GM18951 (cell line): ENCODE measurements at regions not wholly inside any gene's neighbourhood (a gene's known extent, or its start where the extent isn't known, plus 50 kb on each side); places are given as distances from the start of the nearest gene placed in this dataset.

ENCODE experiments used
- POLR2A ChIP-seq: IDR thresholded peaks from 4 replicates; pipeline ENCODE4 v1.6.1; 2011; ENCODE audit warnings: mild to moderate bottlenecking; ENCODE audit not compliant: insufficient read length, insufficient read depth; ENCODE audit errors: extremely low read depth
- in situ Hi-C: fragments of 300-500 bp; cut with MboI; formaldehyde crosslinking; loops from one replicate; pipeline ENCODE4 v1.12.0; 2022; ENCODE audit warnings: low sequenced_read_pairs, mixed read lengths, inconsistent platforms; ENCODE audit not compliant: unreplicated experiment

DNA sequence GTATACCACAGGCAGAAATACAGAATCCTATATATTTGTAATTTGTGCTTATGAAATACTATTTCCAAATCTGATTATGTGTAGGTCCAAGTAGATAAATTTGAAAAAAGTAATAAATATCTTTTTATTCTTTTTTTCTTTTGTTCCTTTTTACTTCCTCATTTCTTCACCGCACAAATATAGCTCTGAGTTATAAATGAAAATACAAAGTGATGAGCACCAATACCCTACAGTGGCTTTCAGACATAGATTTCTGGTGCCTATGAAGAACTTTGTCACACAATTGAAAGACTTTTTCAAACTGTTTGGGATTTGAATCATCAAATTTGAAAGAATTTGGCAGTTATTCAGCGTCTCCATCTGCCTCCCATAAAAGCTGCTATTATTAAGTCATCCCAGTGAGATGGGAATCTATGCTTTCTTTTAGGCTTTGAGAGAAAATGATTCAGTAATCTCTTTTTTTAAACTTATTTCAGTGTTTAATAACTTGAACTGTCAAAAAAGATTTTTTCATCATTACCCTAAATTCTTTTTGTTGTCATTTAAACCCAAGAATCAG lies 363.6 kb upstream of the GOLIM4 start:
- TF ChIP-seq POLR2A = no peak
- in situ Hi-C loops = loop anchor here (25.0 kb wide), 1 partner anchor 247 kb away; no protein-coding TSS in a partner anchor

DNA sequence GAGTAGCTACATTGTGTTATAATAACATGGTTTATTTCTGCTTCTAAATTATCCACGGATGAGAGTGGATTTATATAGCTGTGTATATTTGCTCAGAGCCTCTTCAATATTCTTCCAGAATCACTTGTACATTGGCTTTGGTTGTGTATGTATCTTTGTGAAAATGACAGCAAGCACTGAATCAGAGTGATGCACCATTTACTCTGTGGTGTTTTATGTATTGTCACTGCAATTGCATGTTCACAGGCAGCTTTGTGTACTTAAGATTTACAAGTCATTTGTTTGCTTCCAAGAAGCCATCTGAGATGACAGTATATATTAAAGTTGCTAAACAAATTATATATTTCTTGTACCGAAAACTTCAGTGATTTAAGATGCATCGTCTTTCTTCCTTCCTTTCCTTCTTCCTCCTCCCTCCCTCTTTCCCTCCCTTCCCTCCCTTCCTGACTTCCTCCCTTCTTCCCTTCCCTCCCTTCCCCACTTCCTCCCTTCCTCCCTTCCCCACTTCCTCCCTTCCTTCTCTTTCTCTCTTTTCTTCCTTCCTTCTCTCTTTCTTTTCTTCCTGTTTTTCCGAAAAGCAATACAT lies 362.3 kb upstream of the GOLIM4 start:
- TF ChIP-seq POLR2A = no peak
- in situ Hi-C loops = loop anchor here (25.0 kb wide), 1 partner anchor 246 kb away; no protein-coding TSS in a partner anchor

DNA sequence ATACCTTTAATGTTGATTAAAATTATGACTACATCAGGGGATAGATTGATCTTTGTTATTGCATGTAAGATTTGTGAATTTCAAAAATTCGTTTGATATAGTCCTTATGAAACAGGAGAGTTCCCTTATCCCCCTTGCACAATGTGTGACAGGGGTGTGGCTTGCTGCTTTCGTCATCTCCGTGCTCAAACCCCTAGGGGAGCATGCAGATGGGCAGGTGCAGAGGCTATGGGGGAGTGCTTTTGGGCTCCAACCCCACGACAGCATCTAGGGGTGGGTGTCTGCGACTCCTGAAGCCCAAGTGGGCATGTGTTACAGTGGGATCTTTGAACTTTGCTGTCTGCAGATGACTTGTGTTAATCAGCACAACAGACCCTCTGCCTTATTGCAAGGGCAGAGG lies 360.1 kb upstream of the GOLIM4 start:
- in situ Hi-C loops = loop anchor here (25.0 kb wide), 1 partner anchor 244 kb away; no protein-coding TSS in a partner anchor
- no peak for TF ChIP-seq POLR2A

DNA sequence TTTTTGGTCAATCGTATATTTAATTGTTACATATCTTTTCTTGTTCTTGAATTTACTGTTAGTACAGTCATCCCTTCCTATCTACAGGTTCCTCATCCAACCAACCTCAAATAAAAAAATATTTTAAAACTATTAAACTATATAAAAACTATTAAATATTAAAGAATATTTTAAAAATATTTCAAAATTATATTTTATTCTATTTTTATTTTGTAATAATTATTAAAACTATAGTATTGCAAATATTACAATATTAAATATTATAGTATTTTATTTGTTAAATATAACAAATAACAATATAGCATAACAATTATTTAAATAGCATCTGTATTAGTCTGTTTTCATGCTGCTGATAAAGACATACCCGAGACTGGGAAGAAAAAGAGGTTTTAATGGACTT lies 357.9 kb upstream of the GOLIM4 start:
- TF ChIP-seq POLR2A = no peak
- in situ Hi-C loops = loop anchor here (25.0 kb wide), 1 partner anchor 241 kb away; no protein-coding TSS in a partner anchor

DNA sequence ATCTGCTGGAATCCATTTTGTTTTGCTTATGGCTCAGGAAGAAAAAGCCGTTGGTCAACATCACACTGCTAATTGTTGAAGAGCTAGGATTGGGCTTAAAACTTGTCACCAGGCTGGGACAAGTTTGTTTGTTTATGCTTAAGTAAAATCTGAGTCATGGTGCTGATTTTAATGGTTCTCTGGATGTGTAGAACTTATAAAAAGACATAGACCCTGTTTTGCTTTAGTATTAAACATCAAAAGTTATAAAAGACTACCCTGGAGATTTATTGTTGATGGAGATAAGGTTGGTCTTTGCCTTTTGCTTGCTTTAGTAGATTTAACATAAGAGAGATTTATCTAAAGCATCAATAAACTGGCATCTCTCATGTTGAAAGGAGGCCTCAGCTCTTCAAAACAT lies 348.2 kb upstream of the GOLIM4 start:
- TF ChIP-seq POLR2A = no peak
- in situ Hi-C loops = no loop called here

DNA sequence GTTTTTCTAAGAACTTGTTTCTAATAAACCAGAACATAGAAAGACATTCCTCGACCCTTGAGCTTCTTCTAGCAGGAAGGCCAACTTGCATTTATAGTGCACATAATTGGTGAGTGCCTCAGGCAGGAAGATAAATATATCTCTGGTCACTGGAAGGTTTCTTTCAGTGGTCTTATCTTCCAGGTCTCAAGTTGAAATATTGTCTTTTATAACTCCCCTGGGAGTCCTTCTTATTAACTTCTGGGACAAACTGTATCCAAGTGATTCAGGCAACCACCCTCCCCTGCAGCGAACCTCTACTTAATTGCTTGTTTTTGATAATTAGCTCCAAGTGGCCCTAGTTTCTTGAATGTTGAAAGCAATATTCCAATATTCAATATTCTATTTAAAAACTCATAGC lies 346.8 kb upstream of the GOLIM4 start:
- TF ChIP-seq POLR2A = no peak
- in situ Hi-C loops = no loop called here

DNA sequence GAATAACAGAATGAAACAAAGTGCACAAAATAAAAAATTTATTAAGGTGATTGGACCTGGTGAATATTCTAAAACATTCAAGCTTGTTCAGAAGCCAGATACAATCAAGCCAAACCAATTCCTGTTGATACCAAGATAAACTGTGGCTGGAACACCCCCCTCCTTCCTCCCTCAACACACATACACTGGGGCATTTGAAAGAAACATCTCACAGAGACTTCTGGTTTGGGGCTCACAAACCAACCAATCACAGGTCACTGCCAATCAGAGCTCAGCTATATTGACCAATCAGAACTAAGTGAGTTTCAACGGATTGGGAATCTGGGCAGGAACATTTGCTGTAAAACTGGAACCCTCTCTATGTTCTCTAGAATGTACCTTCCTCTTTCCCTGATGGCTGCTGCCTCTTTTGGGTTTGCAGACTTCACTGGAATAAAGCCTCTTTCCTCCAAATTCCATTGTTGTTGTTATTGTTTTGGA lies 340.6 kb upstream of the GOLIM4 start:
- no peak for TF ChIP-seq POLR2A
- in situ Hi-C loops = no loop called here

DNA sequence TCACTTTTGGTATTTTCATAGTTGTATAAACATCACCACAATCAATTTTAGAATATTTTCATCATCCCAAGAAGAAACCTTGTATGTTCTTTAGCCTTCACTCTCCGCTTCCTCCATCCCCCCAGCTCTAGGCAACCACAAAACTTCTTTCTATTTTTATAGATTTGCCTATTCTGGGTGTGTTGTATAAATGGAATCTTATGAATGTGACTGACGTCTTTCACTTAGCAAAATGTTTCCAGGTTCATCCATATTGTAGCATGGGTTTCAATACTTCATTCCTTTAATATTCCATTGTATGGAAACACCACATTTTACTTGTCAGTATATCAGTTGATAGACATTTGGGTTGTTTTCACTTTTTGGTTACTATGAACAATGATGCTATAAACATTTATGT lies 335.8 kb upstream of the GOLIM4 start:
- TF ChIP-seq POLR2A = no peak
- in situ Hi-C loops = no loop called here

DNA sequence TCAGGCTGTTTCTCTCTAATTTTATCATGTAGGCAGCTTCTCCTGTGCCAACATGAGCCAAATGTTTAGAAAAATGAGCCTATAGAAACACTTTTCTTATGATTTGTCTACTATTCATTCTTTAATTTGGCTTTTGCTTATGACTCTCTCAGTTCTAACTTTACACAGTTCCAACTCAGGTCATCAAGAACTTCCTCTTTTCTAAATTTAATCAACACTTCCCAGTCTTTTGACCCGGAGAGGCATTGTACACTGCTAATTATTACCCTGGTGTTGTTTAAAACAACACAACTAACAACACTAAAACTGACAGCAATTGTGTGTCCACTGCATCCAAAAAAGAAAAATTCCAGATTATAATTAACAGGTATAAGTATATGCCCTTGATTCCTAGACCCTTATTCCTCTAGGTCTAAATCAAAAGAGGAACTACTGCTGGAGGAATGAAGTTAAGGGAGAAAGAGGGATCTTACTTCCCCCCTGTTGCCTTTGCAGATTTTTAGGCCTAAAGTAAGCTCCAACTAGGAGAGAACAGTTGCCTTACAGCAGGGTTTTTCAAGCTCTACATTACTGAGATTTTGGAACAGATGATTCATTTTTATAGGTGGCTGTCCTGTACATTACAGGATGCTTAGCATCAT lies 332.2 kb upstream of the GOLIM4 start:
- in situ Hi-C loops = no loop called here
- TF ChIP-seq POLR2A = no peak

DNA sequence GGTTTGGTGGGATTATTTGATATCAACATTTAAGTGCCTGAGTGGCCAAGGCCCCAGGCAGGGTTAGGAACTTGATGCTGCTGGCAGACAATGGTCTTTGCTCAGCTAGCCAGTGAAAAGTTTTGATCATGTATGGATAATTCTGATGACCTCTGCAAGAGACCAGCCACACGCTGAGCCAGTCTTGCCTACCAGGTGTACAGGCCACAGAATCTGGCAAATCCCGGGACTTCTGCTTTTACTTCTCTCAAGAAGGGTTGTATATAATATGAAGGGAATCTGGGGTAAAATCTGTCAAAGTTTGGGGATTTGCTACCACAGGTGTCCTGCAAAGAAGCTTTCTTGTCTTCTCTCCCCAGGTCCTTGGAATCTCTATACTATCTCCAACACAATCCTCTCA lies 331.4 kb upstream of the GOLIM4 start:
- in situ Hi-C loops = no loop called here

DNA sequence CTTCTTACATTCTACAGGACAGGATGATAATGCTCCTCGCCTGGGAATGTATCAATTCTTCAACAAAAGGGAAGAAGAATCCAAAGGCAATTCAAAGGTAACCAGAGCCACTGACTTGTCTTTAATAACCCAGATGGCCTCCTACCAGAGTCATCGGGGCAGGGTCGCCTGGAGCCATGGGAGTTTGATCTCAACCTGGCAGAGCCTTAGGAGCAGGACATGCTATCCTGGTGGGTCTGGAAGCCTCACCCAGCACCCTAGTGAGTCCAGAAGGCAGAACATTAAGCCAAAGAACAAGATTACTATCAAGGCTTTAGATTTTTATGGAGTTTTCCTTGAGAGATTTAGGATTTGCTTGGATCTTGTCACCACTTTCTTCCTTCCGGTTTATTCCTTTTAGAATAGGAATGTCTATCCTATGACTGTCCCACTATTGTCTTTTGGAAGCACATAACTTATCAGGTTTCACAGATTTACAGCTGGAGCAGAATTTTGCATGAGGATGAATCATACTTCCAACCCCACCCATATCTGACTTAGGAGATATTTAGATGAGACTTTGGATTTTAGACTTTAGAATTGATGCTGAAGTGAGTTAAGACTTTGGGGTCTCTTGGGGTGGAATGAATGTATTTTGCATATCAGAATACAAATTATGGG lies 330.3 kb upstream of the GOLIM4 start:
- in situ Hi-C loops = no loop called here
- no peak for TF ChIP-seq POLR2A

More for the DNA sequence above, 331.4 kb upstream of the GOLIM4 start:
- TF ChIP-seq POLR2A = no peak

DNA sequence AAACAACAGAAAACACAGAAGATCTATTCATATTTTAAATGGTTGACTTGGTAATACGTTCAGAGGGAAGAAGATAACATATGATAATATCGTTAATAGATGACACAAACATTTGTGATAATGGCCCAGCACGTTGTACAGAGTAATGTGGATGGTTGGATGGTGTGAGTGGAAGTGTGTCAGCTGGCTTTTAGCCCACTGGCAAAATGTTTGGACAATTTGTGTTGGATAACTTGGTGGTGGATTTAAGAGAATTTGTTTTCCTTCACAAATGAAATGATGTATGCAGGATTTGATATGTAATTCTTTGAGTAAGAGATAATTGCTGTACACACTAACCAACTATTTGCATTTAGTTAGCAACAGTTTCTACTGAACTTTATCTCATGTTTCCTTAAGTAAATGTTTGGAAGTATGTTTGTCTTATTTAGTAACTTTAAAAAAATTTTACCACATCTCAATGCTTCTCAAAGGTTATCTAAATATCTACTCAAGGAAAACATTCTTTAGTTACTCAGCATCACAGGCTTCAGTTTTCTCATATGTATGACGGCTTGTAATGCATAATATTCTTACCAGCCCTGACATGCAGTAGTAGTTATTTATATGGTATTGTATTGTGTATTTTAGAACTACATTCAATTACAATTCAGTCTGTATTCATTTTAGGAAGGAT lies 328.5 kb upstream of the GOLIM4 start:
- in situ Hi-C loops = no loop called here
- no peak for TF ChIP-seq POLR2A

DNA sequence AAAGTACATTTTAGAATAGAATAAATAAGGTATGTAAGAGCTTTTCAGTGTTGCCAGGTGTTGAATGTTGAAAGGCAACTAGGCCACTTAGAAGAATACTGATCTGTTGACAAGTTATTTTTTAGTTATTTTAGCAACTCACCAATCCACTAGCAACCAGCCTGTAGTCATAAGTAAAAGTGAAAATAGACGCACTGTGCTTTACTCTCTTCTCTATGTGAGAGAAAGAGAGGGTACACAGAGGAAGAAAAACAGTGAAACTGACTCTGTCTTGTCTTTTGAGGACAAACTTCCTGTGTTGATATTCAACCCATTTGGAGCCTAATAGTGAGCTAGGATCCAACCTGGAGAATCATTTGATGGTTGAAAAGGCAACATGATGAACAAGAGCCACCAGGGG lies 327.1 kb upstream of the GOLIM4 start:
- TF ChIP-seq POLR2A = no peak
- in situ Hi-C loops = no loop called here

DNA sequence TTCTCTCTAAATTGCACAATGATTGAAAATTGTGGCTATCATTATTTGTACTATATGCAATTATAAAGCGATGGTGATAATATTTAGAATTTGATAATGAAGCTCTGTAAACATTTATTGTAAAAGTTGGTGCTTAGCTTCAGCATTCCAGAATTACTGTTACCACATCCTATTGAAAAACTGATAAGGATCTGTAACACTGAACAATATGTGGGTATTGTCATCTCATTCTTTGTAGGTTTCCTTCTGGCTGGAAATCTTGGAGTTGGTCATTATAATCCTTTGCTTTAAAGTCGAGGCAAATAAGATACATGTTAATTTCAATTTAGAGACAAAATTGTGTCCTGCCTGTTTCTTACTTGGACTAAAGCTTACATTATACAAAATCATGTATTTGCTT lies 323.4 kb upstream of the GOLIM4 start:
- TF ChIP-seq POLR2A = no peak
- in situ Hi-C loops = no loop called here
